SK-N-MC (cell line): ENCODE measurements at regions not wholly inside any gene's neighbourhood (a gene's known extent, or its start where the extent isn't known, plus 50 kb on each side); places are given as distances from the start of the nearest gene placed in this dataset.

Experiments
- EZH2 ChIP-seq: fragments of 200-600 bp; sonication (generic); IDR thresholded peaks from one replicate; pipeline ENCODE4 v1.6.1; 2017; ENCODE audit warnings: antibody characterized with exemption
- FOXP2 ChIP-seq: optimal IDR thresholded peaks from 2 replicates; pipeline ENCODE3; 2011; ENCODE audit warnings: mild to moderate bottlenecking, moderate library complexity; ENCODE audit not compliant: insufficient read depth; ENCODE audit errors: extremely low read length, control extremely low read depth

- TF ChIP-seq FOXP2 (no peak), EZH2 (no peak)
These were observed 93.1 kb upstream of the B3GAT1 start for GRCh38 chr11:134505125-134505524.
